ENCODE measurements at regions not wholly inside any gene's neighbourhood (a gene's known extent, or its start where the extent isn't known, plus 50 kb on each side); places are given as distances from the start of the nearest gene placed in this dataset.

- TF ChIP-seq CTCF (IDR thresholded peaks at IDR 0.05) = peak in 1 of 3 experiments; percentile 15
- TF ChIP-seq POLR2A (IDR thresholded peaks at IDR 0.05) = no peak
Measured at GRCh38 chr20:23200914-23201313, 114.8 kb upstream of the CD93 start.

Measured in testis (tissue), 2 donors.